IPS-15b (cell line): ENCODE measurements at regions not wholly inside any gene's neighbourhood (a gene's known extent, or its start where the extent isn't known, plus 50 kb on each side); places are given as distances from the start of the nearest gene placed in this dataset.

ENCODE experiments used
- H3K27me3 ChIP-seq: one replicate; pipeline ENCODE4 v1.6.1; 2013; ENCODE audit warnings: low read length; ENCODE audit not compliant: control insufficient read depth, insufficient read depth
- H3K36me3 ChIP-seq: one replicate; pipeline ENCODE4 v1.6.1; 2013; ENCODE audit warnings: low read length; ENCODE audit not compliant: control insufficient read depth, insufficient read depth
- H3K4me1 ChIP-seq: one replicate; pipeline ENCODE4 v1.6.1; 2013; ENCODE audit warnings: mild to moderate bottlenecking, low read length; ENCODE audit not compliant: control insufficient read depth, insufficient read depth
- H3K4me3 ChIP-seq: one replicate; pipeline ENCODE4 v1.5.1; 2013; ENCODE audit warnings: low read depth, low read length
- H3K9ac ChIP-seq: one replicate; pipeline ENCODE4 v1.6.1; 2013; ENCODE audit warnings: low read depth, mild to moderate bottlenecking, low read length
- H3K9me3 ChIP-seq: one replicate; pipeline ENCODE4 v1.6.1; 2013; ENCODE audit warnings: mild to moderate bottlenecking, low read length; ENCODE audit not compliant: control insufficient read depth, insufficient read depth

- H3K4me3 ChIP-seq, result no peak overlapping the region
- no peaks in the 10 kb centered on the region for H3K36me3 ChIP-seq
Observed at GRCh38 chr1:78227705-78228635, 182.2 kb downstream of the GIPC2 start.

DNA sequence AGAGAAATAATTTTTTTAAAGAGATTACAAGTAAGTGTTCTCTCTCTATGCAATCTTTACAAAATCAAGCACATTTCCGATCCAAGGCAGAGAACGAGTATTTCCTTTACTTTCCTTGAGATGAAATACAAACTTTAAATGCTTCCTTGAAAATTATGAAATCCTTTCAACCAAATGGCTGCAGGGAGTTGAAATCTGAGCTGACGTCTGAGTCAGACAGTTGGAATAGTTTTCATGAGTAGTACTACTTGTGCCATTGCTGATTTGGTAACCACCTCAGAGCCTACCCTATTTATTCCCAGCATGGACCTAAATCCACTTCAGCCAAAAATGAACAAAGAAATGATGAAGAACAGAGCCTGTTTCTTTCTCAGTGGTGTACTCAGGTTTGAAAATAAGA lies 183.6 kb downstream of the GIPC2 start:
- Histone ChIP-seq H3K9me3 (no peaks in the 10 kb centered on the region), H3K4me3 (no peak overlapping the region), H3K9ac (no peak overlapping the region), H3K4me1 (peaks cover 13% of the 10 kb centered on the region), H3K36me3 (no peaks in the 10 kb centered on the region), H3K27me3 (peaks cover 58% of the 10 kb centered on the region)

More at GRCh38 chr1:78227705-78228635, 182.2 kb downstream of the GIPC2 start:
- Histone ChIP-seq H3K27me3 (peaks cover 44% of the 10 kb centered on the region), H3K9me3 (no peaks in the 10 kb centered on the region), H3K9ac (no peak overlapping the region), H3K4me1 (peaks cover 13% of the 10 kb centered on the region)

DNA sequence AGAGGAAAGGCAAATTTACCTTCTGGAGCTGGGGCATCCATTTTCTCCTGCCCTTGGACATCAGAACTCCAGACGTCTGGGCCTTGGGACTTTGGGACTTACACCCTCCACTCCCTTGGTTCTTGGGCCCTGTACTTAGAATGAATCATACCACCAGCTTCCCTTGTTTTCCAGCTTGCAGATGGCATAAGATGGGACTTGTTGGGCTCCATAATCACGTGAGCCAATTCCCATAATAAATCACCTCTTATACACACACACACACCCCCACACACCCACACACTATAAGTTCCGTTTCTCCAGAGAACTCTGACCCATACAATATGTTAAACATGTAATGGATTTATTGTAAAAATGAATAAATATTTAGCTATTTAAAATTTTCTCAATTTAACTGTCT lies 185.7 kb downstream of the GIPC2 start:
- Histone ChIP-seq H3K9ac (no peak overlapping the region), H3K27me3 (peaks cover 79% of the 10 kb centered on the region), H3K36me3 (no peaks in the 10 kb centered on the region), H3K4me1 (peaks cover 11% of the 10 kb centered on the region), H3K9me3 (no peaks in the 10 kb centered on the region), H3K4me3 (no peak overlapping the region)

GRCh38 chr1:78231894-78232293 lies 186.1 kb downstream of the GIPC2 start:
- Histone ChIP-seq H3K4me3 (no peak overlapping the region), H3K9me3 (no peaks in the 10 kb centered on the region), H3K27me3 (peaks cover 81% of the 10 kb centered on the region), H3K36me3 (no peaks in the 10 kb centered on the region), H3K9ac (no peak overlapping the region), H3K4me1 (peaks cover 12% of the 10 kb centered on the region)

DNA sequence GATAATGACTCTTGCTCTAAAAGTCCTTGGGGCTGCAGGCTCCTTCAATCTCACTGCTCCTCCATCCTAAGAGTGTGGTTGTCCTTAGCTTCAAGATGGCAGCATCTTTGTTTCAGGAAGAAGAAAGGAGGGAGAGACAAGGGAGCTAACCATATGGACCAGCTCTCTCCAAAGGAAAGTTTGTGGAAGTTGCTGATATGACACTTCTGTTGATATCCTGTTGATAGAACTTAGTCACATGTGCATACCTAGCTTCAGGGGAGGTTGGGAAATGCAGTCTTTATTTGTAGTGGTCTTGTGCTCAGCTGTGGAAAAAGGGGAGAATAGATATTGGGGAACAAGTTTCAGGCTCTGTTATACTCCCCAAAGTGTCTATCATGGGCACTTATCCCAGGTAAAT lies 186.9 kb downstream of the GIPC2 start:
- Histone ChIP-seq H3K9me3 (no peaks in the 10 kb centered on the region), H3K36me3 (no peaks in the 10 kb centered on the region), H3K4me3 (no peak overlapping the region), H3K4me1 (peaks cover 15% of the 10 kb centered on the region), H3K9ac (no peak overlapping the region), H3K27me3 (peaks cover 83% of the 10 kb centered on the region)

- no peaks in the 10 kb centered on the region for H3K9me3 ChIP-seq
- peaks cover 91% of the 10 kb centered on the region for H3K27me3 ChIP-seq
- H3K4me1 ChIP-seq, result peaks cover 9% of the 10 kb centered on the region
- H3K9ac ChIP-seq, result no peak overlapping the region
- H3K36me3 ChIP-seq, result no peaks in the 10 kb centered on the region
- H3K4me3 ChIP-seq, result no peak overlapping the region
Observed at GRCh38 chr1:78234496-78234895, 188.7 kb downstream of the GIPC2 start.

DNA sequence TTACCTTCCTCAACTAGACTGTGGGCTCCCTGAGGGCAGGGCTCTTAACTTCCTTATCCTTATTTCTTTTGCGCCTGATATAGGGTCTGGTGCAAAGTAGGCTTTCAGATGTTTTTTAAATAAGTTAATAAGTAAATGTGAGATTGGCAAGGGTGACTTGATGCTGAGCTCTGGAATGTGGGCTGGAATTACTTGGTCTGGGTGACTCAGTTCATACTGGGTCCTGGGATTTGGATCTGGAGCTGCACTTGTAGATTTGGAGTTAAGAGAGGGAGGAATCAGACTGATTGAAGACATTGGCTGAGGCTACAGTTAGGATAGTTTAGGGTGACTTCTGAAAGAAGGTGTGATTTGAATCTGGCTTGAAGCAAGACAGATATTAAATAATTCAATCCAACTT lies 190.9 kb downstream of the GIPC2 start:
- H3K9me3 ChIP-seq, result no peaks in the 10 kb centered on the region
- H3K27me3 ChIP-seq, result peaks cover 93% of the 10 kb centered on the region
- no peaks in the 10 kb centered on the region for H3K36me3 ChIP-seq
- H3K4me1 ChIP-seq, result peaks cover 9% of the 10 kb centered on the region
- no peak overlapping the region for H3K4me3 ChIP-seq
- H3K9ac ChIP-seq, result no peak overlapping the region

DNA sequence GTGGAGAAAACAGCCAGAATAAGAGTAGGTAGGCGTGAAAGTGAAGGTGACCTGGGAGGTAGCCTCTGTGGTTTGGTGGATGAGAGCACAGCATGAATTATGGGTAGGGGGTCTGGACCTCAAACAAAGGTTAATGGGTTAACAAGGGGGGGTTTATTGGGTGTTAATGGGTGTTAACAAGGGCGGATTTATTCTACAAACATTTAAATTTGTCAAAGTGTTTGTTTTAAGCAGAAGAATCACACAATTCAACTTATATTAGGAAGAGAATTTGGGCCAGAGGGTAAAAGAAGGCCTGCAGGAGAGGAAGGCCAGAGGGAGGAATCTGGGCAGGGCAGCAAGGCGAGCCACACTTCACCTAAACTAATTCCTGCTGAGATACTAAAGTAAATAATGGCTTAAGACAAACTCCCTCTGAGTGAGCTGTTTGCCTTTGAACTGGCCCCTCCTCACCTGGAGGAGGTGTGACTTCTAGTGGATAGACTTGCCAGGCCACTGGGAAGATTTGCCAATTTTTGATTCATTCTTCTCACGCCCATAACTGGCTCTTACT lies 191.7 kb downstream of the GIPC2 start:
- peaks cover 9% of the 10 kb centered on the region for H3K4me1 ChIP-seq
- no peaks in the 10 kb centered on the region for H3K9me3 ChIP-seq
- H3K4me3 ChIP-seq, result no peak overlapping the region
- H3K27me3 ChIP-seq, result peaks cover 93% of the 10 kb centered on the region
- H3K36me3 ChIP-seq, result no peaks in the 10 kb centered on the region
- no peak overlapping the region for H3K9ac ChIP-seq

DNA sequence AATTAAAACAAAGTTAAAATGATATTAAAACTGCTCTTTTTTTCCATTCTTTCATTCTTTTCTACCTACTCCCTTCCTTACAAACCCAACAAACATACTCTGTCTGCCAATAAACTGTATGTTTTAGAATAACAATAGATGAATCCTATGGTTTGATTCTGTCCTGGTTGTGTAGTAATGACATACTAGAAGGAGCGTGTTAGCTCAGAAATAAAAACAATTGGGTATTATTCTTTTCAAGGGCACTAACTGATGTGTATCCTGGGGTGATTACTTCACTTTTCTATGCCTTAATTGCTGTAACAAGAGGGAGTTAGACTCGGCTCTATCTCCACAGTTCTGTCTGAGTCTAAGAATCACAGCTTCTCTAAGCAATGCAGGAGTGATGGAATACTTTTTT lies 194.4 kb downstream of the GIPC2 start:
- Histone ChIP-seq H3K9me3 (no peaks in the 10 kb centered on the region), H3K36me3 (no peaks in the 10 kb centered on the region), H3K9ac (no peak overlapping the region), H3K27me3 (peaks cover 73% of the 10 kb centered on the region), H3K4me3 (no peak overlapping the region), H3K4me1 (peaks cover 9% of the 10 kb centered on the region)

GRCh38 chr1:78240755-78241154 lies 195.0 kb downstream of the GIPC2 start:
- H3K4me1 ChIP-seq, result peaks cover 9% of the 10 kb centered on the region
- peaks cover 67% of the 10 kb centered on the region for H3K27me3 ChIP-seq
- H3K9ac ChIP-seq, result no peak overlapping the region
- no peaks in the 10 kb centered on the region for H3K9me3 ChIP-seq
- H3K36me3 ChIP-seq, result no peaks in the 10 kb centered on the region
- no peak overlapping the region for H3K4me3 ChIP-seq

DNA sequence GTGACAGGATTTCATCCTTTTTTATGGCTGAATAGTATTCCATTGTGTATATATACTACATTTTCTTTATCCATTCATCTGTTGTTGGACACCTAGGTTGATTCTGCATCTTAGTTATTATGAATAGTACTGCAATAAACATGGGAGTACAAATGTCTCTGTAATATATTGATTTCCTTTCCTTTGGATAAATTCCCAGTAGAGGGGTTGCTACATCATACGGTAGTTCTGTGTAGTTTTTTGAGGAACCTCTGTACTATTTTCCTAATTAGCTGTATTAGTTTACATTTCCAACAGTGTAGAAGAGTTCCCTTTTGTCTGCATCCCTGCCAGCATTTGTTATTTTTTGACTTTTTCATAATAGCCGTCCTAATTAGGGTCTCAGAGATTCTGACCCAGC lies 201.3 kb downstream of the GIPC2 start:
- H3K36me3 ChIP-seq, result no peaks in the 10 kb centered on the region
- no peaks in the 10 kb centered on the region for H3K9me3 ChIP-seq
- no peak overlapping the region for H3K9ac ChIP-seq
- H3K27me3 ChIP-seq, result peaks cover 35% of the 10 kb centered on the region
- no peaks in the 10 kb centered on the region for H3K4me1 ChIP-seq
- H3K4me3 ChIP-seq, result no peak overlapping the region

DNA sequence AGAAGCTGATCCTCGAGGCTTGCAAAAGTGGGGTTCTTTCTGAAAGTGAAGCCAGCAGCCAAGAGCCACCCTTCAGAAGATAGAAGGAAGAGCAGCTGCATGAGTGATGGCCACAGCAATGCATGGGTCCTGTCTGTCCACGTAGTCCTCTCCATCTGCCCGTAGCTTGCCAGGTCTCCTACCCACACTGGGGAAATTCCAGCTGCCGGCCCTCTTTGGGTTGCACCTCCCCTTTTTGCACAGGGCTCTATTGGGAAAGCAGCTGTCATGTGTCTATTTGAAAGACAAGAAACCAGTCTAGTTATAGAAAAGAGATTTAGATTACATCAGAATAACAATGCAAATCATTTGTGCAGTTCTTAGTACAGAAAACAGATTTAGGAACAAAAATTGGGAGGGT lies 204.4 kb downstream of the GIPC2 start:
- no peak overlapping the region for H3K4me3 ChIP-seq
- no peaks in the 10 kb centered on the region for H3K4me1 ChIP-seq
- peaks cover 35% of the 10 kb centered on the region for H3K27me3 ChIP-seq
- H3K9me3 ChIP-seq, result no peaks in the 10 kb centered on the region
- no peaks in the 10 kb centered on the region for H3K36me3 ChIP-seq
- no peak overlapping the region for H3K9ac ChIP-seq
